Stomach (tissue), 4 donors: ENCODE measurements at regions not wholly inside any gene's neighbourhood (a gene's known extent, or its start where the extent isn't known, plus 50 kb on each side); places are given as distances from the start of the nearest gene placed in this dataset.

Source experiments
- CTCF ChIP-seq, 7 experiments: fragments of 450-650 bp in 4 of 7; fragments of 200-600 bp in 3 of 7; sonication (generic) in 3 of 7; IDR thresholded peaks; one replicate each; pipeline ENCODE4 v1.5.1; 2016 to 2019; ENCODE audit warnings: antibody characterized with exemption in 7 of 7, control low read depth in 2 of 7, mild to moderate bottlenecking in 1 of 7
- EP300 ChIP-seq: sonication (generic); formaldehyde crosslinking; IDR thresholded peaks from one replicate; pipeline ENCODE4 v1.6.1; 2017; ENCODE audit warnings: antibody characterized with exemption
- POLR2A ChIP-seq, 4 donors: fragments of 450-650 bp; IDR thresholded peaks; one replicate each; pipeline ENCODE4 v1.6.1; 2016; ENCODE audit warnings: antibody characterized with exemption in 4 of 4, control low read depth in 2 of 4, mild to moderate bottlenecking in 1 of 4, moderate library complexity in 1 of 4
- POLR2AphosphoS5 ChIP-seq, 3 donors: sonication (generic); formaldehyde crosslinking; IDR thresholded peaks; one replicate each; pipeline ENCODE4 v1.6.1; 2016; ENCODE audit warnings: antibody characterized with exemption in 3 of 3

GRCh38 chr3:187873843-187874242 is 128.6 kb upstream of the BCL6 start:
- TF ChIP-seq CTCF (IDR thresholded peaks at IDR 0.05) (no peak), POLR2AphosphoS5 (IDR thresholded peaks at IDR 0.05) (no peak), POLR2A (IDR thresholded peaks at IDR 0.05) (no peak), EP300 (no peak)
